NCI-H69 (cell line): ENCODE measurements at regions not wholly inside any gene's neighbourhood (a gene's known extent, or its start where the extent isn't known, plus 50 kb on each side); places are given as distances from the start of the nearest gene placed in this dataset.

Experiments
- DNase-seq: peaks from one replicate; lab custom pipeline; 2025; lab: John Stamatoyannopoulos, UW

DNA sequence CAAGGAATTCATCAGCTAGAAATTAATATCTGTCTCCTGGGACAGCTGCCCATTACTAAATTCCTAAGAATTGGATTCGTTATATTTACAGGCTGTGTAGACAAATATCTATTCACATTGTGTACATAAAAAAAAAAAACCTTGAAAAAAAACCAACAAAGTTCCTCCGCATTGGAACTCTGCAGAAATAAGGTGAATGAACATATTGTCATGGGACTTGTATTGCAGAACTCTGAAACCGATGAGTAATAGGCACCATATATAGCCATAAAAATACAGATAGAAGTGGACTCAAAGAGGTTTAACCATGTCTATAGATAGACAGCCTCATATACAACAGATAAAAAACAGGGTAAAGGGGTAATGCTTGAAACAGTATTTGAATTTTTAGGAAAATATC lies 909.9 kb upstream of the CHAC2 start:
- DNase-seq, result no peak

DNA sequence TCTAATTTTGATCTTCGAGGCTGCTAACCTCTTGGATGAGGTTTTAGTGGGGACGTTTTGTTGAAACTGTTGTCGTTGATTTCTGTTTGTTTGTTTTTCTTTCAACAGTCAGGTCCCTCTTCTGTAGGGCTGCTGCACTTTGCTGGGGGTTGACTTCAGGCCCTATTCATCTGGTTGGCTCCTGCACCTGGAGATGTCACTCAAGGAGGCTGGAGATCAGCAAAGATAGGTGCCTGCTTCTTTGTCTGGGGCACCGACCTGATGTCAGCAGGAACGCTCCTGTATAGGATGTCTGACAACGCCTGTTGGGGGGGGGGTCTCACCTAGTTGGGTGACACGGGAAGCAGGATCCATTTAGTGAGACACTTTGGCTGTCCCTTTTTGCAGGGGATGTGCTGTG lies 915.6 kb upstream of the CHAC2 start:
- no peak for DNase-seq

DNA sequence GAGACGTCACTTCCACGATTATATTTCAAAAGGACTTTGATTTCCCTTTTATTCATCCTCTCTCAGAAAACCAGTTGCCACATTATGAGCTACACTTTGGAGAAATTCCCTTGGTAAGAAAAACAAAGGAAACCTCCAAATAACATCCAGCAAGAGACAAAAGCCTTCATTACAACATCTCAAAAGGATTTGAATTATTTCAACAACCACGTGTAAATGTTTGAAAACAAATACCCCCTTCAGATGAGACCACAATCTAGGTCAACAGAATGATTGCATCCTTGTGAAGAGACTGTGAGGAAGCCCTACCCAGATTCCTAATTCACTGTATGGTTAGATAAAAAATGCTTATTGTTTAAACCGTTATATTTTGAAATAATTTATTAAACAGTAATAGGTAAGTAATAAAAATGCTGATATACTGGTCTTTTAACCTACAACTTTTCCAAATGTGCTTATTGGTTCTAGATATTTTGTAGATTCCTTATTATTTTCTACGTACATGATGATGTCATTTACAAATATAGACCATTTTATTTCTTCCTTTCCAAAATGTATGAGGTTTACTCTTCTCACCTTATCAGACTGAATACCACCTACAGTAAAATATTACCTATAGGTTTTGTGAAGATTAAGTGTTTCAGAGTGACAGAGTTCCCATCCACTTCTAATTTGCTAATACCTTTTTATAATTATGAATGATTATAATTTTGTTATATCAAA lies 922.7 kb upstream of the CHAC2 start:
- no peak for DNase-seq

DNA sequence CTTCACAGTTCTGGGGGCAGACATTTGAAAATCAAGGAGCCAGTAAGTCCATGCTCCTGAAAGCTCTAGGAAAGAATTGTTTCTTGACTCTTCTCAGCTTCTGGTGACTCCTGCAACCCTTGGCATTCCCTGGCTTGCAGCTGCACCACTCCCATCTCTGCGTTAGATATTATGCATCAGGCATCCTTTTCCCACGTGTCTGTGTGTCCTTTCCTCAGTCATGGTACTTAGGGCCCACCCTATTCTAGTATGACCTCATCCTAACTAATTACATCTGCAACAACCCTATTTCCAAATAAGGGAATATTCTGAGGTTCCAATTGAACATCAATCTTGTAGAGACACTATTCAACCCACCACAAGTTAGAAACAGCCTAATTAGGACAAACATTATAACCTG lies 931.7 kb upstream of the CHAC2 start:
- no peak for DNase-seq

DNA sequence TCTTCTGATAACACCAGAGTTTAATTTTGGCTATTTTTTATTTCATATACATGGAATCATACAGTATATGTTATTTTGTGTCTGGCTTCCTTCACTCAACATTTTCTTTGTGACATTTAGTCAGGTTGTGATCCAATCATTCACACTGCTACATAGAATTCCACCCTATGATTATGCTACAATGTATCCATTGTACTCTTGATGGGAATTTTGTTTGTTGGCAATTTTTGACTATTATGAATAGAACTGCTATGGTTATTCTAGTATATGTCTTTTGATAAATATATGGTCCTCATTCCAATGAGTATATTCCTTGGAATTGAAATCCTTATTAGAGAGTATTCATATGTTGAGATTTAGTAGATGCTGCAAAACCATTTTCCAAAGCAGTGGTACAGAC lies 936.4 kb upstream of the CHAC2 start:
- DNase-seq, result no peak

DNA sequence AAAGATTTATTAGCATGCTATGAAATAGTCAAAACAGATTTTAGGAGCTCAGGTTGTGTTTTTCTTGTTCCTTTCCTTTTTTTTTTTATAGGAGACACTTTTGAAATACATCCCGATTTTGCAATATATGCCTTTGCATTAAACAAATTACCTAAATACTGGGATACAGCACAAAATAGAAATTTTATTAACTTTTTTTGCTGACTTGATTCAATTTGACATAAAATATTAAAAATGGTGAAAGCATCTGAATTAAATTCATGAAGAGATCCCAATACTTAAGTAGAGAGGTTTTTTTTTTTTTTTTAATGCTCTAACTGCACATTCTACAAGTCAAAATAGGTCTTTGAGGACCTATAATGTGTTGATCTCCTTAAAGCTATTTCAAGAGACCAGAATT lies 939.5 kb upstream of the CHAC2 start:
- DNase-seq, result no peak

DNA sequence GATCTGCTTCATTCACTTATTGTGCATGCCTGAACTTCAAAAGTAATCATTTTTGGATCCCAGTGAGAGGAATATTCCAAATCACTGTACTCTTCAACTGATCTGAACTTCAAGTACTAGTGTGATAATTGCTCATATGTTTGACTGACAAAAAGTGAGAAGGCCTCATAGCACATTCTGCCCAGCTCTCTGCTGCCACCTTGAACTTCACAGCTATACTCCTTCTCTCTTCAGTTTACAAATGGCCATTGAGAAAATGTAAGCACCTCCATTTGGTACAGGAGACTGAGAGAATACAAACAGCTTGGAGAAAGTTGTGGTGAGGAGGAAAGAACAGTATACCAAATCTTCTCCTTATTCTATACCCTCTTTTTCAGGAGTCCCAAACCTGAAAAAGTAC lies 946.0 kb upstream of the CHAC2 start:
- no peak for DNase-seq

DNA sequence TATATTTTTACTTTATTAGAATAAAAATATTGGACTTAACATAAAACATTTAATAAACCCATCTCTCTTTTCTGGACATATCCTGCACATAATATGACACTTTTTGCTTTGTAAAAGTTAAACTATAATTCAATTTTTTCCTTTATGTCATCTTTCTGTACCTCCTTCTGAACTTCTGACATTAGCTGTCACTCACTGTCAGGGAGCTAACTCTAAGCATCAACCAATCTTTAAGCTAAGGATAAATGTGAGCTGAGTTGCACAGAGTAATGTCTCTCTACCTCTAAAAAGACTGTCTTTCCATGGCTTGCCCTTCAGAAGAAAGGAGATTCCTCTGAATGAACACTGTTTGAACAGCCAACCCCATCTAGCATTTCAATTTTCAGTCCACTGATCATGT lies 948.6 kb upstream of the CHAC2 start:
- DNase-seq, result no peak

DNA sequence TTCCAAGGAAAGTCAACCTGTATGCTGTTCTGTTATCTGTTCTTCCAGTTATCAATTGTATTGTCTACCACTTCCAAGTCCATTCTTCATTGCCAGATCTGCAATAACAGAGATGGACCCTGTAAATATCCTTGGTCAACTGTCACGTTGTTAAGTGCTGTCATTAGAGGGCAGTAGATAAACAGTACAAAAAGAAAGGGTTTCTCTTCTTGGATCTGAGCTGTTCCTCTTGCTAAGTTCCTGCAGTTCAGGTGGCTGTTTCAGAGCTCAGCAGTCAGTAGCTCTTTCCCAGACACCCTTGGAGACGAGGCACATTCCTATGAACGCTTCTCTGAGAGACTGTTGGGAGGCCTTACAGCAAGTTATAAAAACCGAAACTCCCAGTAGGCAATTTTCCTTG lies 957.1 kb upstream of the CHAC2 start:
- peak; percentile 12 for DNase-seq

DNA sequence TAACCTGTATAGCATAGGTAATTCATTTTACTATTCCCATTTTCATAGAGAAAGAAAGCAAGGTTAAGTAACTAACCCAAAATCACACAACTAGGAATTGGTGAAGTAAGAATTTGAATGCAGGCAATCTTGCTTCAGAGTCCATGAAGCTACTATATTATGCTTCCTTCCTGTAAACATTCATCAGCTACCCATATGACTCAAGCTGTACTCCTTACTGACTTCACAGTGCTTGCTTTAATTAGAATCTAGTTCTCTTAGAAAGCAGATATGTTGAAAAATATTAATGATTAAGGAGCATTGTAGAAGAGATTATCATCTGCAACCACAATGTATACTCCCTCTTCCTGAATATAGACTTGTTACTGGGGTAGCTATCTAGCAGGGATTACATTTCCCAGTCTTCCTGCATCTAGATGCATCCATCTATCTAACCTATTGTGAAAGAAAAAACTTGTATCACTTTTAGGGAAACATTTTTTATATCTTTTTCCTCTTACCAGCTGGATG lies 961.6 kb upstream of the CHAC2 start:
- no peak for DNase-seq

DNA sequence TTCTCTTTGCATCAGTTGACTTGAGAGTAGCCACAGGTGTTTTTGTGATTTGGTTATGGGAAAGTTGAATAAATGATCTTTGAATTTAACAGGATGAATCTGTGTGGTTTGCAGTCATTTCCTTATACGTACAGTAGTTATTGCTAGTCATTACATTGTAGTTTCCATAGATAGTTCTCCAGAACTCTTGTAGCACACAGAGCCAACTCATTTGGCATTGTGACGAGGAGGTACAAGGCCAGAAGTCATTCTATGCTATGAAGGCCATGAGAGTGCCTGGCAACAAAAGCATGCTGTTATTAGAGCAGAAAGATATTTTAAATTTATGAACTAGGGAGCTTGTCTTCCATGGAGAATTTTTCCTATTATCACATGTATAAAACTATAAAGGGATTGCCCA lies 973.0 kb upstream of the CHAC2 start:
- no peak for DNase-seq

DNA sequence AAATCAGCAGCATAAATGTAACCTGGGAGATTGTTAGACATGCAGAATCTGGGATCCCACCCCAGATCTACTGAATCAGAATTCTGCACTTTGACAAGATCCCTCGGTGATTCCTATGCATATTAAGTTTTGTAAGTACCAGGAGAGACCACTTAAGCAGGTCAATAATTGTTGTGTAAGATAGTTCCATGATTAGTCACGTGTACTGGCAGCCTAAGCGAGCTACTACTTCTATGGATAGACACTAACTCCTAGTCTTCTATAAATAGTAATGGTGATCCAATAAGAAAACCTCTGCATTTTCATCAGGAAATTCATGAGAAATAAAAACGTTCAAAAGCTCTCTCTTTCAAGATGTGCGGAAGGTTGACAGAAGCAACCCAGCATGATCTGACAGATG lies 988.2 kb upstream of the CHAC2 start:
- DNase-seq, result no peak

DNA sequence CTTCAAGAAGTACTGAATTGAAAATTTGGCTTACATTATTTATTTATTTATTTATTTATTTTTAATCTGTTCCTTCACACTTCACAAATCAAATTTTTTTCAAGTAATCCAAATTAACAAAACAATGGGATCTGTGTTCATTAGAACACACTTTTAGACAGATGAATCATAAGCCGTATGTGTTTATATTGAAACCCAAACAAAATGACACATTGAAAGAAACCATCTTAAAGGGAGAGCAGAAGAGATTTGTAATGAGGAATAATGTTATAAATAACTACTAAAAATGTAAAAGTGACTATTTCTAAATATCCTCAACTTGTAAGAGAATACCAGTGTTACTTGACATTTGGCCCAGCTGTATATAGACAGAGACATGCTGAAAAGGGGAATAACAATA lies 991.0 kb upstream of the CHAC2 start:
- no peak for DNase-seq

DNA sequence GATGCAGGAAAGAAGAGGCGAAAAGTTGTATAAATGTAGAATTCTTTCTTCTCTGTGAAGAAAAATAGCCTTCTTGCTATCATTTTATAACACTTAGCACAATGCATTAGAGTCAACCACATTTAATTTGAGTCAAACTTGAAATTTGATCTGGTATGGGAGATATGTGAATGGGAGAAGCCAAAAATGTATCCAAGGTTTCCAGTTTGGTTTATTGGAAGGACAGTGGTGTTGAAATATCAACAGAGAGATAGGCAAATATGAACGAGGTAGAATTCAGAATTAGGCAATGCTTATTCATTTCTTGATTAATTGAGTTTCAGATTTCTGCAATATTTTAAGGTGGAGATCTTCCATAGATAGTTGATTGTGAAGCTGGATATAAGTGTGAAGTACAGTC lies 991.9 kb upstream of the CHAC2 start:
- no peak for DNase-seq

DNA sequence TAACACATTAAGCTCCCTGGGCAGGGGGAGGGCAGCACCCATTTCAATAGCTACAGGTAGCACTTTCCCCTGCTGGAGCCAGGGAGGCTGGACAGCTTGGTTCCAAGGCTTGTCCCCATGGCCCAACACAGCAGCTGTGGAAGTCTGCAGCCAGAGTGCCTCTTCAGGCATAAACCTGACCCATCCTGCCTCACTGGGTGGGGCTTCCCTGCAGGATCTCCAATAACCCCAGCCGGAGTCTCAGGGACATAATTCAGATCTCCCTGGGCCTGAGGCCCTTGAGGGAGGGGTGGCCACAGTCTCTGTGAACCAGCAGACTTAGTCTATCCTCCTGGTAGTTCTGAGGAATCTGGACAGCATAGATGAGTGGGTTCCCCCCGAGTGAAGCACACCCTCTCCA lies 1001.9 kb upstream of the CHAC2 start:
- no peak for DNase-seq

DNA sequence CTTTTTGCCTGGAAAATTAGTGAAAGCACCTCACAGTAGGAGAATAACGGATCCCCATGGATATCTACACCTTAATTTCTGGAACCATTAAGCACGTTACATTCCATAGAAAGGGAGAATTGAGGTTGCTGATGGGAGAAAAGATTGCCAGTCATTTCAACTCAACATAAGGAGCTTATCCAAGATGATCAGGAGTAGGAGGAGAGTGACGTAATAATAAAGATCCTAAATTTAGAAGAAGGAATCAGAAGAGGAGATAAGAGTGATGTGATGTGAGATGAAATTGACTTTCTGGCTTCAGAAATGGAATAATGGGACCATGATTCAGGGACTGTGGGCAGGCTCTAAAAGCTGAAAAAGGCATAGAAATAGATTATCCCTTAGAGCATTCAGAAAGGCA lies 1017.8 kb upstream of the CHAC2 start:
- no peak for DNase-seq

DNA sequence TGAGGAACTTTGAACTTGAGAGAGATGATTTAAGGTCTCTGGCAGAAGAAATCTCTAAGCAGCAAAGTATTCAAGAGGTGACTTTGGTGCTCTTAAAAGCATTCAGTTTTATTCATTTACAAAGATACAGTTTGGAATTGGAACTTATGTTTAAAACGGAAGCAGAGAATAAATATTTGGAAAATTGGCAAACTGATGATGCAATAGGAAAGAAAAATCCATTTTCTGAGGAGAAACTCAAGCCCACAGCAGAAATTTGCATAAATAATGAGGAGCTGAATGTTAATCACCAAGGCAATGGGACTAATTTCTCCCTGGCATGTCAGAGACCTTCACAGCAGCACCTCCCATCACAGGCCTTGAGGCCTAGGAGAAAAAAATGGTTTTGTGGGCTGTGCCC lies 1022.5 kb upstream of the CHAC2 start:
- DNase-seq, result no peak

DNA sequence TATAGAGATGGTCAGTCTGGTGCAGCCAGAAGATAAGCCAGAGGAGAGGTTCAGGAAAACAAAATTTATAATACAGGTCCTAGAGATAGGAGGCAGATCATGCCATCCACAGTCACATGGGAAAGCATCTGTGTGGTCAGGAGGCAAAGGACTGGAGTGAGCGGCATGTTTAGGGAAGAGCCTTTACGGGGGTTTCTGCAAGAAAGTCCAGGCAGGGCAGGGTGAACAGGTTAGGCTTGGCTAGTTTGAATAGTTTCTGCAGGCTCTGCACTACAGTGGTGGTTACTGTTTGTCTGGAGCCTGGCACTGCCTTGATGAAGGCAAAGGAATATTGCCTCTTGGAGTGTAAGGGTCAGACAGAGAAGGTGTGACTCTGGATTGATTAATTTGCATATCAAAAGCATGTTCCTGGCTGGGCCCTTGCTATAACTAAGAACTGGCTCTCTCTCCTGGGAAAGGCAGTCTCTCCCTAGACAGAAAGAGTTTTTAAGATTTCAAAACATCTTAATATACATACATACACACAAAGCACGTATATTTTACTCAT lies 1034.7 kb upstream of the CHAC2 start:
- DNase-seq, result no peak

DNA sequence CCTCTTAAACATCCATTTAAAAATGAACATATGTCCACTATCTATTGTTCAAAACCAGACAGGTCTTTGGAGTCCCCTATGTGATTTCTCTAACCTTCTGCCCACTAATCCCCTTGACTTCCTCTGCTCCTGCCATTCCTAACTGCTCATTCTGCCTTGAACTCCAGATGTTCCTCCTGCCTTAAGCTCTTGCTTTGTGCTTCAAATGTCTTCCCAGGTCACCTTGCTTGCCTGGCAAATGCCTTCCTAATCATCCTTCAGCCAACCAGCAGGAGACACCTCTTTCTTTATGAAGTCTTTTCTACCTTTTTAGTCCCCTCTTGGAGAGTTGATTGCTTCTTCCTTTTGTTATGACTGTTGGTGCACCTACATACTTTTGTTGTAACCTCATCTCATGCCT lies 1043.0 kb upstream of the CHAC2 start:
- no peak for DNase-seq

DNA sequence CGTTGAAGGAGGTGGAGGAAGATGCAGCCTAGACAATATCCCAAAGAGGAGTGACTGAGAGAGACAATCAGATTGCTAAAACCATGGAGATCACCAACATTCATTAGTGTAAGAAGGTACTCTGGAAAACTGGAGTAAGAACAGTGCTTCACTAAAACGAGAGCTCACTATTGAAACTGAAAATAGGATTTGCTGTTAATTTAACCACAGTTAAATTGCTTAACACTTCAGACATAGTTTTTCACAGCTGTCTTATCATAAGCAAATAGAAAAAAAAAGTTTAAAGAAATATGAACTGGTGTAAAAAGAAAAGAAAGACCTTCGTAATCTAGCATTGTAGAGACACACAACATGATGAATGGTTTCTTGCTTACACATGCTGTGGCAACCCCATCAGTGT lies 1049.8 kb upstream of the CHAC2 start:
- DNase-seq, result no peak

DNA sequence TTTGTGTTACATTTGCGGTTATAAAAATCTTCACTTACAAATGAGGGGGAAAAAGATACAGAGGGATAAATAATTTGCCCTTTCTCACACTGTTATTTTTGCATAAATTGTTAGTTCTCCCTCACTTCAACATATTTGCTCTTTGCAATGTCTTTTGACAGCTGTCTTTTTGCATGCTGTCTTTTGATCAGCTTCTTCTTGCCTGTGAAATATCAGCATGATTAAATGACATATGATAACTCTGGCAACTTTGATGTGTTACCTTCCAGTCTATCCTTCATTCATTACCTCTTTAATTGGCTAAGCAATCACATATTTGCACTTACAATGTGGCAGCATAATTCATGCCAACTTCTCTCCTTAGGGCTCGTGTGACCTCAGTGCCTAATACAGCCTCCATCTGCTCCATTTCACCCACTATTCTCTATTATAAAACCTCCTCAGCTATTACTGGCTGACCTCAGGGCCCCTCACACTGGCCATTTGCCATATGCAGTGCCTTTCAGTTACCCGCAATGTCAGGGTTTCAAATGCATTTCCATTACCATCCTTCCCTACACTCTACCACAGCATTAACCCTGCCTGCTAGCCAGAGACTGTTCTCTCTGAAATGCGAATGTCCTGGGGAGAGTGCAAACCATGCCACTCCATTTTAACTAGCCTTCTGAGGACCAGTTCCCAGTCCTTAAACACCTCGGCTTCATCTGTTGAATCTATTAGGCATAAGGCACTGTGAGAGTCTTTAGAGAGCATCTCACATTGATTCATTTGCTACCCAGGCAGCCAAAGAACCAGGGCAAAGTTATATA lies 1056.6 kb upstream of the CHAC2 start:
- DNase-seq, result peak; percentile 43

DNA sequence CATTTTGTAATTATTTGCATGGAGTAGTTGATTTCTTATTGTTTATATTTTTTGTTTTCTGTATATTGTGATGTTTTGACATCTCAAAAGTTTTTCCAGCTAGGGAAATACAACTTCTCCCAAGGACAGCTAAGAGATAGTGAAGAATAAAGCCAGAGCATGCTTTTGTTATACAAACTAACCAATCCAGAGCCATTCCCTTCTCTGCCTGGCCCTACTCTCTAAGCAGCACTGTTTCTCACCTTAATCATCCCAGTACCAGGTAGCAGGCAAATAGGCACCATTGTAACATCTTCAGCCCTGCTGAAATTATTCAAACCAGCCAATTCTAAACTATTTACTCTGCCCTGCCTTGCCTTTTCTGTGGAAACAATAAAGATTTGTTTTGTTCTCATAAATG lies 1063.4 kb upstream of the CHAC2 start:
- no peak for DNase-seq

DNA sequence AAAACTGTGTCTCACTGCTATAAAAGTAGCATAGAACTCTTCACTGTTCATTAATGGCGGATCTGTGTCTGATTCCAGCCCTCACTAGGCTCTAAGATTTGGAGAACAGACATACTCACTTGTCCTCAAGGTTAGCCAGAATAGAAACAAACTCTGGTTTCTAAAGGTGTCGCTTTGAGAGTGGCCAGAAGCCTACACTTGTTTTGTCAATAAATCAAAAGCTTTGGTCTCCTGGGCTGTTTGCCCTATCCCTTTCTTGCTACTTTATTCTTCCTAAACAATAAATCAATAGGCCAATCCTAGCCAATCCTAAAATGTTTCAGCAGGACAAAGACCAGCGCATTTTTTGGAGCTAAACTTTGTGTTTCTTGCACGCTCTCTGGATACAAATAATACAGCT lies 1064.6 kb upstream of the CHAC2 start:
- DNase-seq, result no peak
